HepG2 (cell line): ENCODE measurements at regions not wholly inside any gene's neighbourhood (a gene's known extent, or its start where the extent isn't known, plus 50 kb on each side); places are given as distances from the start of the nearest gene placed in this dataset.

ENCODE experiments used
- CBX2 ChIP-seq, 2 experiments: fragments of 200-600 bp in 1 of 2; sonication (generic); formaldehyde crosslinking in 1 of 2; IDR thresholded peaks; 2 replicates each; pipeline versions ENCODE4 v1.7.0 to v1.8.1; 2018 to 2022; ENCODE audit warnings: low read depth in 2 of 2, low read length in 1 of 2, mild to moderate bottlenecking in 1 of 2, missing genetic modification reagents in 1 of 2
- MYPOP ChIP-seq: sonication (generic); formaldehyde crosslinking; IDR thresholded peaks from 2 replicates; pipeline ENCODE4 v1.8.1; 2023; ENCODE audit warnings: mild to moderate bottlenecking, moderate library complexity, missing genetic modification reagents
- SMARCC2 ChIP-seq: fragments of 450-650 bp; IDR thresholded peaks from 2 replicates; pipeline ENCODE4 v1.6.1; 2017; ENCODE audit warnings: antibody characterized with exemption, mild to moderate bottlenecking
- ZBTB3 ChIP-seq: sonication (generic); formaldehyde crosslinking; IDR thresholded peaks from 2 replicates; pipeline ENCODE4 v1.4.0; 2020; ENCODE audit warnings: low read depth, mild to moderate bottlenecking, moderate library complexity, missing genetic modification reagents, borderline replicate concordance
- ZNF547 ChIP-seq: sonication (generic); formaldehyde crosslinking; IDR thresholded peaks from 2 replicates; pipeline ENCODE4 v1.5.1; 2020; ENCODE audit warnings: mild to moderate bottlenecking, missing genetic modification reagents
- TF ChIP-seq, protein P1 (sequence below): sonication (generic); formaldehyde crosslinking; IDR thresholded peaks from 2 replicates; pipeline ENCODE4 v1.4.0; 2020; ENCODE audit warnings: mild to moderate bottlenecking, missing genetic modification reagents
- TF ChIP-seq, protein P2 (sequence below): sonication (generic); formaldehyde crosslinking; IDR thresholded peaks from 2 replicates; pipeline ENCODE4 v1.4.0; 2020; ENCODE audit warnings: mild to moderate bottlenecking, low read depth, missing genetic modification reagents
- TF ChIP-seq, protein P3 (sequence below): IDR thresholded peaks from 2 replicates; pipeline ENCODE4 v1.6.1; 2012; ENCODE audit warnings: low read depth, low read length, improper control_type of control experiment
- TF ChIP-seq, protein P4 (sequence below): sonication (generic); formaldehyde crosslinking; IDR thresholded peaks from 2 replicates; pipeline ENCODE4 v1.5.1; 2020; ENCODE audit warnings: missing genetic modification reagents, mild to moderate bottlenecking, borderline replicate concordance
- TF ChIP-seq, protein P5 (sequence below): IDR thresholded peaks from 2 replicates; pipeline ENCODE4 v1.6.1; 2018; ENCODE audit warnings: missing genetic modification reagents, mild to moderate bottlenecking, missing compliant biosample characterization

GRCh38 chr18:35818353-35818667 lies 154.2 kb upstream of the RMP24 start (continued):
- TF ChIP-seq, protein P1, sequence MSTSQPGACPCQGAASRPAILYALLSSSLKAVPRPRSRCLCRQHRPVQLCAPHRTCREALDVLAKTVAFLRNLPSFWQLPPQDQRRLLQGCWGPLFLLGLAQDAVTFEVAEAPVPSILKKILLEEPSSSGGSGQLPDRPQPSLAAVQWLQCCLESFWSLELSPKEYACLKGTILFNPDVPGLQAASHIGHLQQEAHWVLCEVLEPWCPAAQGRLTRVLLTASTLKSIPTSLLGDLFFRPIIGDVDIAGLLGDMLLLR (CRISPR knock-in tag) = no peak
- TF ChIP-seq CBX2 (IDR thresholded peaks at IDR 0.05; ENCODE audit: low read depth, low read length) (no peak), CBX2 (CRISPR knock-in tag; IDR thresholded peaks at IDR 0.05; ENCODE audit: low read depth) (no peak), MYPOP (CRISPR knock-in tag) (no peak), SMARCC2 (no peak), ZBTB3 (CRISPR knock-in tag) (no peak), ZNF547 (CRISPR knock-in tag) (no peak)
- TF ChIP-seq, protein P2, sequence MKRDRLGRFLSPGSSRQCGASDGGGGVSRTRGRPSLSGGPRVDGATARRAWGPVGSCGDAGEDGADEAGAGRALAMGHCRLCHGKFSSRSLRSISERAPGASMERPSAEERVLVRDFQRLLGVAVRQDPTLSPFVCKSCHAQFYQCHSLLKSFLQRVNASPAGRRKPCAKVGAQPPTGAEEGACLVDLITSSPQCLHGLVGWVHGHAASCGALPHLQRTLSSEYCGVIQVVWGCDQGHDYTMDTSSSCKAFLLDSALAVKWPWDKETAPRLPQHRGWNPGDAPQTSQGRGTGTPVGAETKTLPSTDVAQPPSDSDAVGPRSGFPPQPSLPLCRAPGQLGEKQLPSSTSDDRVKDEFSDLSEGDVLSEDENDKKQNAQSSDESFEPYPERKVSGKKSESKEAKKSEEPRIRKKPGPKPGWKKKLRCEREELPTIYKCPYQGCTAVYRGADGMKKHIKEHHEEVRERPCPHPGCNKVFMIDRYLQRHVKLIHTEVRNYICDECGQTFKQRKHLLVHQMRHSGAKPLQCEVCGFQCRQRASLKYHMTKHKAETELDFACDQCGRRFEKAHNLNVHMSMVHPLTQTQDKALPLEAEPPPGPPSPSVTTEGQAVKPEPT = no peak
- TF ChIP-seq, protein P3, sequence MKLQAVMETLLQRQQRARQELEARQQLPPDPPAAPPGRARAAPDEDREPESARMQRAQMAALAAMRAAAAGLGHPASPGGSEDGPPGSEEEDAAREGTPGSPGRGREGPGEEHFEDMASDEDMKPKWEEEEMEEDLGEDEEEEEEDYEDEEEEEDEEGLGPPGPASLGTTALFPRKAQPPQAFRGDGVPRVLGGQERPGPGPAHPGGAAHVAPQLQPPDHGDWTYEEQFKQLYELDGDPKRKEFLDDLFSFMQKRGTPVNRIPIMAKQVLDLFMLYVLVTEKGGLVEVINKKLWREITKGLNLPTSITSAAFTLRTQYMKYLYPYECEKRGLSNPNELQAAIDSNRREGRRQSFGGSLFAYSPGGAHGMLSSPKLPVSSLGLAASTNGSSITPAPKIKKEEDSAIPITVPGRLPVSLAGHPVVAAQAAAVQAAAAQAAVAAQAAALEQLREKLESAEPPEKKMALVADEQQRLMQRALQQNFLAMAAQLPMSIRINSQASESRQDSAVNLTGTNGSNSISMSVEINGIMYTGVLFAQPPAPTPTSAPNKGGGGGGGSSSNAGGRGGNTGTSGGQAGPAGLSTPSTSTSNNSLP = no peak
- TF ChIP-seq, protein P4, sequence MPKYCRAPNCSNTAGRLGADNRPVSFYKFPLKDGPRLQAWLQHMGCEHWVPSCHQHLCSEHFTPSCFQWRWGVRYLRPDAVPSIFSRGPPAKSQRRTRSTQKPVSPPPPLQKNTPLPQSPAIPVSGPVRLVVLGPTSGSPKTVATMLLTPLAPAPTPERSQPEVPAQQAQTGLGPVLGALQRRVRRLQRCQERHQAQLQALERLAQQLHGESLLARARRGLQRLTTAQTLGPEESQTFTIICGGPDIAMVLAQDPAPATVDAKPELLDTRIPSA (CRISPR knock-in tag) = no peak
- TF ChIP-seq, protein P5, sequence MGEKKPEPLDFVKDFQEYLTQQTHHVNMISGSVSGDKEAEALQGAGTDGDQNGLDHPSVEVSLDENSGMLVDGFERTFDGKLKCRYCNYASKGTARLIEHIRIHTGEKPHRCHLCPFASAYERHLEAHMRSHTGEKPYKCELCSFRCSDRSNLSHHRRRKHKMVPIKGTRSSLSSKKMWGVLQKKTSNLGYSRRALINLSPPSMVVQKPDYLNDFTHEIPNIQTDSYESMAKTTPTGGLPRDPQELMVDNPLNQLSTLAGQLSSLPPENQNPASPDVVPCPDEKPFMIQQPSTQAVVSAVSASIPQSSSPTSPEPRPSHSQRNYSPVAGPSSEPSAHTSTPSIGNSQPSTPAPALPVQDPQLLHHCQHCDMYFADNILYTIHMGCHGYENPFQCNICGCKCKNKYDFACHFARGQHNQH (CRISPR knock-in tag) = no peak
